GM18507 (cell line): ENCODE measurements at regions not wholly inside any gene's neighbourhood (a gene's known extent, or its start where the extent isn't known, plus 50 kb on each side); places are given as distances from the start of the nearest gene placed in this dataset.
"Not testable (repeated sequence)": the region's sequence is repeated elsewhere in the genome, so short reads cannot be mapped to it uniquely, and the experiment has no call there.

Experiments used
- DNase-seq: peaks from one replicate; pipeline ENCODE4 v3.0.0; 2011; ENCODE audit warnings: low read depth; ENCODE audit not compliant: insufficient read length; ENCODE audit errors: extremely low spot score
- FAIRE-seq: peaks from 2 replicates; lab custom pipeline; 2011; peaks lifted over from hg19 to GRCh38; lab: Jason Lieb, UNC

DNA sequence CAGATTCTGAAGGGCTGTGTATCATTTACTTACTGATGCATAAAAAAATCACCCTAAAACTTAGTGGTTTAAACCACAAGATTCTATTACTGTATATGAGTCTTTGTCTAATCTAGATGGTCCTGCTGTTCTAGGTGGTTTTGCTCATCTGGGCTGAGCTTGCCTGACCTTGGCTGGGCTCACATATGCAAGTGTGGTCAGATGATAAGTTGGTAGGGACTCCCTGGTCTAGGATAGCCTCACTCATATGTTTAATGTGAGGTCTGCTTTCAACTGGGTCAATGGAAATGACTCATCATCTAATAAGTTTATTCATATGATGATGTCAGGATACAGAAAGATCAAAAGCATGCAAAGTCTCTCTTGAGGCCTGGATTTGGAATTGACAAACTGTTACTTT lies 887.8 kb downstream of the TRHDE start:
- DNase-seq: no peak
- FAIRE-seq: no peak

- DNase-seq (no peak), FAIRE-seq (no peak)
Observed at GRCh38 chr12:73161970-73162369, 889.8 kb downstream of the TRHDE start.

- FAIRE-seq (no peak), DNase-seq (no peak)
Observed at GRCh38 chr12:73180734-73181133, 908.6 kb downstream of the TRHDE start.

DNA sequence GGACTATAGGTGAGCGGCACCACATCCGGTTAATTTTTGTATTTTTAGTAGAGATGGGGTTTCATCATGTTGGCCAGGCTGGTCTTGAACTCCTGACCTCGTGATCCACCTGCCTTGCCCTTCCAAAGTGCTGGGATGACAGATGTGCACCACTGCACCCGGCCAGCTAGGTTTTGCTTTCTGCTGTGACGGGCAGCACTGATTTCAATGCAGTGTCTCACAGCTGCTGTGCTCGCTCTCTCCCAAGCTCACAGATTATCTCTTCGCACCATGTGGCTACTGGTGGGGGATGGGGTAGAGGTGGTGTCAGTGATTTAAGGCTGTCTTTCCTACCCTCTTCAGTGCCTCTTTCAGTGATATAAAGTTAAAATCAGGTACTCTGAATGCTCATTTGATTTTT lies 909.1 kb downstream of the TRHDE start:
- DNase-seq (no peak), FAIRE-seq (no peak)

DNA sequence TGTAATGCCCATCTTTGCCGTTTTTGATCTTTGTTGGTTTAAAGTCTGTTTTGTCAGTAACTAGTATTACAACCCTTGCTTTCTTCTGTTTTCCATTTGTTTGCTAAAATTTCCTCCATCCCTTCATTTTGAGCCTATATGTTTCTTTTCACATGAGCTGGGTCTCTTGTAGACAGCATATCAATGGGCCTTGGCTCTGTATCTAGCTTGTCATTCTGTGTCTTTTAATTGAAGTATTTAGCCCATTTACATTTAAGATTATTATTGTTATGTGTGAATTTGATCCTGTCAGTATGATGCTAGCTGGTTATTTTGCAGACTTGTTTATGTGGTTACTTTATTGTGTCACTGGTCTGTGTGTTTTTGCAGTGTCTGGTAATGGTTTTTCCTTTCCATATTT lies 913.2 kb downstream of the TRHDE start:
- DNase-seq (no peak), FAIRE-seq (no peak)

- FAIRE-seq: no peak
- no peak for DNase-seq
Observed at GRCh38 chr12:73186272-73186671, 914.1 kb downstream of the TRHDE start.

GRCh38 chr12:73187765-73188164 lies 915.6 kb downstream of the TRHDE start:
- FAIRE-seq: no peak
- no peak for DNase-seq

DNA sequence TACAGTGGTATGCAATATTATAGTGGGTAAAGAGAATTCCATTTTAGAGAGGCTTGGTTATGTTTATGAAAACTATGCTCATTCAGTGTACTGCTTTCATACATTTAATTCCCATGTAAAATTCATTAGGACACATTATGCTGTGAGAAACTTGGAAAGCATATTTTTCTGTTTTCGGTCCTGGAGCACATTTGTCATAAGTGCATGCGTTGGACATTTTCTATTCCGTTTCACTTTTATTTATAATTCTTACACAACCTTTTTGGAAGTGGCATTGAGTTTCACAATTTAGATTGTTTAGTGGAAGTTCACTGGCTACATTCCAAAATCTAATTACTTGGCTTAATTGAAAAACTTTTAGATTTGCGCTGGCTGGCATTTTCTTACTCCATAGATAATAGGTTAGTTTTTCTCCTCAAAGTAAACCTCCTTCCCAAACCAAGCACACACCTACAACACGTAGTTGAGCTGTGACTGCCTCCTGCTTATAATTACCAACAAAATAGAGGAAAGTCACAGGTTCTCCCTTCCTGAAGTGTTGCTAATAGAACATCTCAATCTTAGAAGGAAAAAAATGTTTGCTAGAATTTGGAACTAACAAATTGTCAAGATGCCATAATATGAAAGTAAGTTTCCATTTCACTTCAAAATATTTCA lies 938.5 kb downstream of the TRHDE start:
- no peak for DNase-seq
- FAIRE-seq: no peak

- DNase-seq (no peak), FAIRE-seq (no peak)
Observed at GRCh38 chr12:73220951-73221350, 948.8 kb downstream of the TRHDE start.

GRCh38 chr12:73221398-73221797 lies 949.2 kb downstream of the TRHDE start:
- FAIRE-seq (no peak), DNase-seq (no peak)

GRCh38 chr12:73221836-73222235 lies 949.7 kb downstream of the TRHDE start:
- DNase-seq: no peak
- no peak for FAIRE-seq

DNA sequence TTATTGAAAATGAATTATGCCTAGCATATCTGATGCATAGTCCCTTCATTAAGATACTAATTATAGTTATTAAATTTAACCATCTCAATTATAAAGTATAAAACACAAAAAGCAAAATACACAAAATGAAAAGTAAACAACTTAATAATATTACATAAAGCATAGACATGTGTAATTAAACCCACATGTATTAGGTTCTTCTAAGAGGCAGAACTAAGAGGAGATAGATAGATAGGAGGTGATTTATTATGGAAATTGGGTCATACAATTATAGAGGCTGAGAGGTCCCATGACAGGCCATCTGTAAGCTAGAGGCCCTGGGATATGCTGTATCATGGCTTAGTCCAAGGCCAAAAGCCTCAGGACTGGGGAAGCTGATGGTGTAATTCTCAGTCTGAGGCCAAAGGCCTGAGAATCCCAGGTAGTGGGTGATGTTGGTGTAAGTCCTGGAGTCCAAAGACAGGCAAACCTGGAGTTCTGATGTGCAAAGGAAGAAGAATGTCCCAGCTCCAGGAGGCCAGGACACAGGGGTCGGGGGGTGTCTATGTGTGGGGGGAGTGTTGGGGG lies 953.3 kb downstream of the TRHDE start:
- DNase-seq: no peak
- no peak for FAIRE-seq

DNA sequence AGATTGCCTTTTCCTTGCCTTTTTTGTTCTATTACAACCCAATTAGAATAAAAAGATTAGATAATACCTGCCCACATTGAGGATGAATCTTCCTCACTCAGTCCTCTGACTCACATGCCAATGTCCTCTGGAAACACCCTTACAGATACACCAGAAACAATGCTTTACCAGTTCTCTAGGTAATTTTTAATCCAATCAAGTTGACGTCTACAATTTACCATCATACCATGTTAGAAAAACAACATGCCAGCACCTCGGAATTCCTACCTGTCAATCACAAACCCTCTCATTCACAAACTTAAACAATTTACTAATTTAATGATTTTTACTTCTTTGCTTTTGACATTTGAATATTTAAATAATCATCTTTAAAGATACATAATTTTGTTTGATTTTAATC lies 953.8 kb downstream of the TRHDE start:
- FAIRE-seq (no peak), DNase-seq (no peak)

DNA sequence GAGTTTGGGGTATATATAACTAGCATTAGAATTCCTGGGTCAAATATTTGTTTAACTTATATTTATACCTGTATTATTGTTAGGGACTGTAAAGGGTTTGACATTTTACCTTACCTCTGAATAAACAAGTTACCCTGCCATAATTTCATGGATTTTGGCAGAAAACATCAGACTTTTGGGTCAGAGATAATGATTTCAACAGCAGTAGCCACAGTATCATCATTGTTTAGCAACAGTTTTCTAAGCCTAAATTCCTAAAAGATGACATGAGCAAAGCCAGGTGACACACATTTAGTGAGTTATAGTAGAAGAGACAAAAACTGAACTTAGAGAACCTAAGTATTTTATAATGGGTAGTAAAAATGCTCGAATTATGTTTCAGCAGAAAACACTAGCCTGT lies 954.4 kb downstream of the TRHDE start:
- FAIRE-seq: no peak
- no peak for DNase-seq

- not testable (repeated sequence) for FAIRE-seq, DNase-seq
Observed at GRCh38 chr12:73228828-73229227, 956.7 kb downstream of the TRHDE start.

DNA sequence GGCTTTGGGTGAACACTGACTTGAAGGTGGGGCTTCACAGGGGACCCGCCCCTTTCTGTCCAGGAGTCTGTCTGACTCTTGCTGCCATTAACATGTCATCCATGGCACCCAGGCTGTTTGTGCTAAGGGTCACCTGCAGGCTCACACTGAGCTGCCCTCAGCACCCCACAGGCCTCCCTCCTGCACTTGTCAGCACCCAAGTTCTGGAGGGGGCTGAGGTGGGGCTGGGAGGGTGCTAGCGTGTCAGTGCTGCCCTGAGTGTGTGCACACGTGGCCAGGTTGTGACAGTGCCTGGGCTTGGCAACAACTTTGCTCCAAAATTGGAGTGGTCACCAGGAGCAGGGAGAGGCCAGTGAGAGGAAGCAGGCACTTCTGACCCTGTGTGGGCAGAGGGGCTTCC lies 963.2 kb downstream of the TRHDE start:
- FAIRE-seq (no peak), DNase-seq (no peak)

DNA sequence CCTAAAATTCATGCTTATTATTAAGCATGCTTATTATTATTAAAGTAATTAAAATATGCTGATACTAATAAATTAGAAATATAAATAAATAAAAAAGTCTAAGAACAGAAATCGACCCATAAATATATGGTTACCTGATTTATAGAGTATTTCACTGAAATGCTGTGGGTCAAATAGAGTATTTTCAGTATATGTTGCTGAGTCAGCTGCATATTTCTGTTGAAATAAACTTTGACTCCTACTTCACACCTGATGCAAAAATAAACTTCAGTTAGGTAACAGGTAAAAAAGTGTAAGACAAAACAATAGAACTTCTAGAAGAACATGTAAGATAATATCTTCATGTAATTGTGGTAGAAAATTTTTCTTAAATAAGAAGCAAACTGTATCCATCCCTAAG lies 967.9 kb downstream of the TRHDE start:
- no peak for FAIRE-seq
- no peak for DNase-seq

DNA sequence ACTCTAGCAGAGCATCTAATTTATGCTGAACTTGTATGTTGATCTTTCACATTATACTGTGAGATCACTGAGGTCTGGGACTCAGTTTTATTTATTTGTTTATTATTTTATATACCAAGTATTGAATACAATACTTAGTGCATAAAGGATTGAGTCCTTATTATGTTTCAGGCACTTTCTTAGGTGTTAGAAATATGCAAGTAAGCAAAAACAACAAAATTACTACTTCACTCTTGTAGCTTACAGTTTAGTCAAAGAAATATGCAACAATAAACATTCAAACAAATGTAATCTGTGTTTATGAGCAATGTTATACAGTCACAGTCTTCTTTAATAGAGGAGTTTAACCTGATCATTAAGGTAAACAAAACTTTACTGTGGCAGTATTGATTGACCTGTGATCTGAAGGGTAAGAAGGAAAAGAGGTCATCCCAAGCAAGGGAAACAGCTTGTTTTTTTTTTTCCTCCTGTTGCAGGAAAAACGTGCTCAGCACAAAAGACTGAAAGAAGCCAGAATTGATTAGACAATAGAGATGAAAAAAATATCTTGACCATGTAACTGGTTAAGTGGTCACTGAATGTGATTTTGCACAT lies 990.7 kb downstream of the TRHDE start:
- DNase-seq: no peak
- no peak for FAIRE-seq

DNA sequence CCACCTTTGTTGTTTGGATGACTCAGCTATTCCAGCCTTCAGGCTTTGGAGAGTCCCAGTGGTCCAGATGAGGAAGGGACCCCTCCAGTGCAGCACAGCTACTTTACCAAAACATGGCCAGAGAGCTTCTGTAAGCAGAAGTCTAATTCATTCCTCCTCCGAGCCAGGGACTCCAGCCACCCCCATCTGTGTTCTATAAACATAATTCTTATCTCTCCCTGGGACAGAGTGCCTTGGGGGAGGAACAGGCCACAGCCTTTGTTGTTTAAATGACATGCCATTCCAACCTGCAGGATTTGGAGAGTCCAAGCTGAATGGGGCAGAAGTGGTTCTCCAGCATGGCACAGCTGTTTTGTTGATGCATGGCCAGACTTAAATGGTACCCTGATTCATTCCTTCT lies 994.0 kb downstream of the TRHDE start:
- DNase-seq (no peak), FAIRE-seq (no peak)

- DNase-seq: no peak
- FAIRE-seq: no peak
Observed at GRCh38 chr12:73274976-73275375, 1002.8 kb downstream of the TRHDE start.

GRCh38 chr12:73277971-73278370 lies 1005.8 kb downstream of the TRHDE start:
- no peak for DNase-seq
- FAIRE-seq: no peak
